ENCODE measurements at regions not wholly inside any gene's neighbourhood (a gene's known extent, or its start where the extent isn't known, plus 50 kb on each side); places are given as distances from the start of the nearest gene placed in this dataset.

DNA sequence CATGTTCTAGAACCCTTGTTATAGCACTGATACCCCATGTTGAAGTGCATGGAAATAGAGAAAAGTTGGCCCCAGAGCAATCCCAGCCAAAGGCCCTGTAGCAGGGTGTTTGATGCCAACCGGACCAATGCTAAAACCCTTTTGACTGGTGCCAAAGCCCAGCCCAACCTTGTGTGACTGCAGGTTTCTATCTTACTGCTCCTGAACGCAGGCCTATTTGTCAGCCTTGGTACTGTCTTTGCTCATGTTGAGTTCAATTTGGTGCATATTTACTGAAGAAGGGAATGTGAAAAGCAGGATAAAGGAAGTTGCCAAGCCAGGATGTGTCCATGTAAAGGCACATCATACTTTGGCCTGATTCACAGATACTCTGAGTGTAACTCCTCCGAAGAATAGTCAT lies 51.7 kb upstream of the NFASC start:
- DNase-seq (ENCODE audit: low spot score) (no peak), ATAC-seq (no peak)

DNA sequence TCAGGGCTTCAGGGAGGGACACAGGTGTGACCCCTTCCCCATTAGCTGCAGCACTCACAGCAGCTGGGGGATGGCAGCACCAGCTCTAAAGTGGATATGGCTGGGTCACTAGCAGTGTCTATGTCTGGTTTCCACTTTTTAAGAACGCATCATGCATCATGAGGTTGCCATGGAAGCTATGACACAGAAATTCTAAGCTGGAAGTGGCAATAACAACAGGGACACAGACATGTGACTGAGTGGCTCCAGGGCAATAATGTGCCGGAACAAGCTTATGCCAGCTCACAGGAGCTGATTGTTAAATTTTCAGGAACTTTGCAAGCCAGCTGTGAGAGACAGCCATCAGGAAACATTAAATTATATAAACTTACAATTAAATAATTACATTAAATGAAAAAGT lies 51.2 kb upstream of the NFASC start:
- DNase-seq (ENCODE audit: low spot score), result no peak
- no peak for ATAC-seq

Data from left lobe of liver (tissue), 2 donors.